Endometrium (tissue), 2 donors: ENCODE measurements at regions not wholly inside any gene's neighbourhood (a gene's known extent, or its start where the extent isn't known, plus 50 kb on each side); places are given as distances from the start of the nearest gene placed in this dataset.
"Not testable (repeated sequence)": the region's sequence is repeated elsewhere in the genome, so short reads cannot be mapped to it uniquely, and the experiment has no call there.

ENCODE experiments used
- FAIRE-seq: peaks from 2 replicates; lab custom pipeline; 2012; peaks lifted over from hg19 to GRCh38; lab: Jason Lieb, UNC
- donor health status: control.
- donor health status: control.

DNA sequence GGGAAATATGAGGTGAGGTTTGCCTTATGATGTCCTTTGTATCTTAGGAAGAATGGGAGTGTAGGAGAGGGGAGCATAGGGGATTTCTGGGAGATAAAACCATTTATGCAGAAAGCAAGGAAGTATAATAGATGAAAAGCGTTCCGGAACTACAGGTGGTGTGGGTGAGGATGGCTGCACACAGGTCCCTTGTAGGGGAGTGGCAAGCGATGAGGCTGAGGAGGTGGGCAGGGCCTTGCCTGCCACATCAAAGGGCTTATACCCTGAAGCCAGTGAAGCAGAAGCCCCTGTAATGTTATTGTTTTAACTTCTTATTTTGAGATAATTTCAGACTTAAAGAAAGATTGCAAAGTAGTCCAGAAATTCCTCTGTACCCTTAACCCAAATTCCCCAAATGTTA, 107.3 kb upstream of the IKBKE start:
- FAIRE-seq: not testable (repeated sequence)

DNA sequence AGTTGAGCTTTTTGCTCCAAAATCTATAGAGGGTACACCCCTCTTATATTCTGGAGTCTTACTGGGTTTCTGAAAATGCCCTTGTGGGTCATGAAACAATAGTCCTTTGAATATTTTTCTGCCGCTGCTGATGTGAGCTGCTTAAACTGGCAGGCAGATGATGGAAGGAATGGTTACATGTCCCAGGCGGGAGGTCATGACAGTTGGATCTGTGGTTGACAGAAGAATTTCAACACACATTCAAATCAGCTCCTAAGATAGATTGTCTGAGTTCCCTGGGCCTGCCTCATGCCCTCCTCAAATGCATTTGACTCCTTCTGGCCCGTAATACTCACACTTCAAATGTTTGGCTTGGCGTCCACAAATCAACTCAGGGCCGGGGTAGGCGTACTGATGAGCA, 105.0 kb upstream of the IKBKE start:
- not testable (repeated sequence) for FAIRE-seq

DNA sequence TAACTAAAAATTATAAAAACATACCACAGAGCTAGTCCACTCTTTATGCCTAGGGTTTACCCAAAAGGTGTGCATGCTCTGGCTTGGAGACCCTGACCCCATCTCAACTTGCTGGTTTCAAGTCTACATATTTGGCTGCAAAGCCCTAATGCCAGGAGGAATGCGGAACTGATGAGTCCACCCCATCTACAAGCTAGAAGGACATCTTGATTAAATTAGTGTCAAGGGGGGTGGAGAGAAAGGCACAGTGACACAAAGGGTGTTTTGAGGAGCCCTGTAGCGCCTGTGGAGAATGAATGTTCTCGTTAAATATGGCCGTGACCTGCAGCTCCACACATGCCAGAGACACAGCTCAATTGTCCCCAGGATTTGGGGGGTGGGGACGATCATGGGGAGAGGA, 104.1 kb upstream of the IKBKE start:
- FAIRE-seq: not testable (repeated sequence)

DNA sequence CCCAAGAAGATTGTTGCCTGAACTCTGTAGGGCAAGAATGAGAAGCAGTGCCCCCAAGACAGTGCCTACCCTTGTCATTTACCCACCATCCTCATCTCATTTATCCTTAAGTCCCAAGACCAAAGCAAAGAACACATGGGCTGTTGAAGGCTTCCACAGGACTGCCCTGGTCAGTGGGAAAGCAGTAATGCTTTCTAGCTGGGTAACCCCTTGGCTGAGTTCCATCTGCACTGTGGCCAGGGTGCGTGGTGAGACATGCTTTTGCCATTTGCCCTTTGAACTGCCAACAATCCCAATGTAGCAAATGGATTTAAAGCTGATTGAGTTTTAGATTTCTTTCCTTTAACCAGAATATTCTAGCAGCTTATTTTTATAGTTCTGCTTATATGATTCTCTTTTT, 103.5 kb upstream of the IKBKE start:
- FAIRE-seq: not testable (repeated sequence)

DNA sequence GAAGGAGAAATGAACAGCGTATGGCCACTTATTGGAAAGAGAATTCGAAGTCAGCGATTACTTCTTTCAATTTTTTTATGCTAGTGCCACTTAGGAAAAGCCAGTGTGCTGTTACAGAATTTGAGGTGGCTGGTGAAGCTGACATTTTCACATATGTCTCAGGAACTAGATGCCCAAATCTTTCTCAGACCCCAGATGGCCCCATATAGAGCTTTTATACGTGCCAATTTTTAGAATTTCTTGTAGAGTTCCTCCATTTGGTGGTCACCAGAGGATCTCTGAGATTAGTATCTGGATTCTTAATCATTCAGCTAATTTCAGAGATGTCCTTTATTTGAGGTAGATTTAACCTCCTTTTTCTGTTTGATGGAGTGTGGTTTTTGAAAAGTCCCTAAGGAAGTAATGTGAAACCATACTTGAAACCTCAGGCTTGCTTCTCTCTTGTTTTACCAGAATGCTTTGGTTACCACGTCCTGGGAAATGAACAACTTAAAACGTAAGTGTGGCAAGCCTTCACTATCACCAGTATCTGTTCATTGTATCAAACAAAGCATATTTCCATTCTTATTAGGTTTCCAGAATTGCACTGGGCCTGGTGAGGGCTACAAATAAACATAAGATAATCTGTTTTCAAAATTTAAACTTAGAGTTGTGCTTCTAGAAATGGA, 102.2 kb upstream of the IKBKE start:
- not testable (repeated sequence) for FAIRE-seq

DNA sequence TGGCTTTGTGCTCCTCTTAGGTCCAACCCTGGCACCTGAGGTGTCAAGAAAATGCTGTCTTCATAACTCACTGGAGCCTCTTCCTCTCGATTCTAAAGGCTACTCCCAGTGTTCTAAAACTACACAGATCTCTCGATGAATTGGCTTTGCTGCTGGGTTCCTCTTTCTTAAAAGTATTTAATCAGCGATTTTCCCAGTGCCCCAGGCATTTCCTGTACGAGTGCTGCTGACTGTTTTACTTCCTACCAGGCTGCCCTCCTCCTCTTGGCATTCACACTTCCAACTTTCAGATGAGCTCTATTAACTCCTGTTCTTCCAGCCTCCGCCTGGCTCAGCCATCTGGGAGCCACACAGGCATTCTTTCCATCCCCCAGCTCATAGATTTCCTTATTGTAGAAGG, 95.6 kb upstream of the IKBKE start:
- FAIRE-seq: not testable (repeated sequence)

DNA sequence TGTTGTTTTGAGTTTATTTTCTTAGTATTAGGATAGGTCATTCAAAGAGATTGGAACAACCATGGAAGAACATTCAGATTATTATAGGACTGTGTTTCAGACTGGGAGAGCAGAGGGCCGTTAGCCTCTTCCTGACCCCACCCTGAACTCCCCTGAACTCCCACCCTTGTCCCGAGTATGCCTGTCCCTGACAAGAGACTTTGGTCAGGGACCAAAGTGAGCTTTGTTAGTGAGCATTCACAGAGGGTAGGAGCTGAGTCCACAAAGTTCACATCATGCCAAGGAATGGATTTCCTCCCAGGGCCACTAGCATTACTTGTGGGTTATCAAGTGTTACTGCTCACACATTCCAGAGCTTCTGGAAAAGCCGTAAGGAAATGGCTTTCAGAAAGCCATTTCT, 94.7 kb upstream of the IKBKE start:
- FAIRE-seq: not testable (repeated sequence)

DNA sequence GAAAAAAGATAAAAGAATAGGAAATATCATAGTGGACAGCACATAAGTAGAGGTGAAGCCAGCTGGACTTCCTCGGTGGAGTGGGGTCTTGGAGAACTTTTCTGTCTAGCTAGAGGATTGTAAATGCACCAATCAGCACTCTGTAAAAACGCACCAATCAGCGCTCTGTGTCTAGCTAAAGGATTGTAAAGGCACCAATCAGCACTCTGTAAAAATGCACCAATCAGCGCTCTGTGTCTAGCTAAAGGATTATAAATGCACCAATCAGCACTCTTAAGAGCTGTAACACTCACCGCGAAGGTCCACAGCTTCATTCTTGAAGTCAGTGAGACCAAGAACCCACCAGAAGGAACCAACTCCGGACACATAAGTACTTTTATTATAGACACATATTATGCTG, 91.8 kb upstream of the IKBKE start:
- FAIRE-seq: not testable (repeated sequence)

DNA sequence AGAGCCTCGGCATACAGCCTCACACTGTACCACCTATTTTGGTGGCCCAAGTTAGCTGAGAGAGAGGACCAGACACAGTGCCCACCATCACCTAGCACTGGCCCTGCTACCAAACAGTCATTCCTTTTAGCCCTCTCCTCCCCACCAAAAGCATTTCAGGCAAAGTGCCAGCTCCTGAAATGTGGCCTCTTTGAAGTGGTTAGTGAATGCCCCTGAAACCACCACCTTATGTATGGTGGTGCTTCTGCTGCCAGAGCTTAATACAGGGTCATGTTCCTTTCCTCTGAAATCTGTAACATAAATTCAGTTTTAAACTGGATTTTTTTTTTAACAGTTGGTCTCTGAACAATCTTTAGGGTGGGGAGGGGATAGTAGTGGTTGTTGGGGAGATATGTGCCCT, 91.0 kb upstream of the IKBKE start:
- not testable (repeated sequence) for FAIRE-seq

DNA sequence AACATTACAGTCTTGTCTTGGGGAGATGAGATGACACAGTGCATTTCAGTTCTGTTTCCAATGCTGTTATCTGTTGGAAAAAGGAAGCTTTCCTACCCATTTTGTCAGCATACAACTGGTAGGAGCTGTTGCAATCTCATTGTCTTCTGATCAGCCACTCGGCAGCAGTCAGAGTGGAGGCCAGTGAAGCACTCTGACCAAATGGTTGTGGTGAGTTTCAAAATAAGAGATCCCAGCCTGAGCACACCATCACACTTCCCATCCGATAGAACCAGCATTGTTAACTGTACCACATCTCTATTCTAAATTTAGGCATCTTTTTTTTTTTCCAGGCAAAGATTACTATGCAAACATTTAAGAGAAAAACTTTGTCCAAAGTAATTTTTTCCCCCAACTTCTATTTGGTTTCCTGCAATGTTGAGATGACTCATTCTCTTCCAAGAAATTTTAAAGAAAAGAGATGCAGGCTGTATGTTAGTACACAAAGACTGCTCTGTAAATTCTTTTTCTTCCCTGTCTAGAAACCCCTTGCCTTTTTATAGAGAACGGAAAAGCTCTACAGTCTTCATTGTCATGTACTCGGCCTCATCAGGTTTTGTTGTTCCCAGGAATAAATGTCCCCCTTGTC, 90.0 kb upstream of the IKBKE start:
- not testable (repeated sequence) for FAIRE-seq

DNA sequence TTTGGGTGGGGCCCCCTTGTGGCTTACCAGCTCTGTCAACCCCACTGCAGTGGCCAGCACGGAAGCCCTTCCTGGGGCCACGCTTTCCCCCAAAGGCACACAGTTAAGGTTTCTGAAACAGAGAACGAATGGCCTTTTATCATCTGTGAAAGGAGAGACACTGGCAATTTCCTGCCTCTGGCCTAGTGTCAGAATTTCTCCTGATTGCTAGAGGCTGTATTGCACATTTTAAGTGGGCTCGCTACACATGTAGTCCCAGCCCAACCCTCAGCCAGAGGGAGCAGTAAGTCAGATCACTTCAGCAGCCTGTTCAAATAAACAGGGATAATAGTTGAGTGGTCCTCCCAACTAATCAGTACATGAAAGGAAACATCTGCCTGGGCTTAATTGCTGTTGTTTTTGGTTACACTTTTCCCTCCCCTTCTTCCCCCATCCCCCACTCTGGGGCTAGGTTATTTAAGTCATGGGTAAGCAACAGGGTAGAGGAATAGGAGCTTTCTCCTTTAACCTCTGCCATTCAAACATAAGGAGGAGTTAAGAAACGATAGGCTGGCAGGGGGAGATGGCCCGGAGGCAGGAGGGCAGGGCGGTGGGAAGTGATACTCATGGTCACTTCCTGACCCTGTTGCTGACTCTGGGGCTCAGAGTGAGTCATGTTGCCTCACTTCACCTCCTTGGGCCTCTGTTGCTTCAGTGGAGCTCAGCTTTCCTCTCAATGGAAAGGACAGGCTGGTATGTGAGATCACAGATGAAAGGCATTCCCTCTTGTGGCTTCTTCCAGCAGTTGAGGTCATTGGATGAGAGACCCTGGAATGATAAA, 89.3 kb upstream of the IKBKE start:
- not testable (repeated sequence) for FAIRE-seq

DNA sequence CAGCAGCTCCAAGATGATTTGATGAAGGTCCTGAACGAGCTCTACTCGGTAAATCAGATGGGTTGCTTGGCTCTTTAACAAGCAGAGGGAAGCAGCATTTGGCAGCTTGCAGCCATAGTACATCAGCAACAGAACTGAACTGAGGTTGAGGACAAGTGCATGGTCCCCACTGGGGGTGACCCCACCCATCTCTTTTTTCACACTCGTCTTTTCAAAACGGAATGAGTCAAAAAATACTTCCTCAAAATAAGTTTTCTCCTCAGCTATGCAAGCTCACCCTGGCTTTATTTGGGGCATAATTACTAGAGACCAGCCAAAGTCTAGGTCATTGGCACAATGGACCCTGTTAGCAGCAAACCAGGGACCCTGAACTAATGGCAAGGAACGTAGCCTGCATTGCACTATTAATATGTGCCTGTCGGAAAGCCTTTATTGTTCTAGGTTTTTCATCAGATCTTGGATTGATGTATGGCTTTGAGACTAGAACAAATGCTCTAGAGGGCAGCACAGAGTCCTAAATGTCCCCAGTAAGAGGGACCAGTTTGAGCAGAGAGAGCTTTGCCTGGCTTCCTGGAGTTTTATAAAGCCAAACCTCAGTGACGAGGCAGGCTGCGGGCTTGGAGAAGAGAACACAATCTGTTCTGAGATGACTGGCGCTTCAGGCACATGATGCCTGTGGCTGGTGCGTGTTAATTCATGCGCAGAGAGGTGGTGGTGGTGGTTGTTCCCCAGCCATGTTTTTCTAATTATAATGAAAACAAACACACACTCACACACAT, 86.1 kb upstream of the IKBKE start:
- FAIRE-seq: not testable (repeated sequence)

DNA sequence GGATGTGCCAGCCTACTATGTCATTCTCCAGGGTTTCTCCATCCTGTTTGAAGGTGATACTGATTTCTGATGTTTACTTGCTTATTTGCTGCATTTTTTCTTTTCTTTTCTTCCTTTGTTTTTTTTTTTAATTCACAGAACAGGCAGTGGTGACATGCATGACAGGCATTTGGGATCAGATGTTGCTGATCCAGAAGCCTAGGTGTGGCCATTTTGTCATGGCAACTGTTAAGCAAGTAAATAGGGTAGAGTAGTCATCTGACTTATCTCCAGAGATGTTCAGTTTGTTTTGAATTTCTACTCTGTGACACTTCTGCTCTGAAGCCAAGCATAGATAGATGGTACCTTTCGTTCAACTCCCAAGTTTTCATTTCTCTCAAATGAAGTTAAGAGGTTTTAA, 85.4 kb upstream of the IKBKE start:
- FAIRE-seq: not testable (repeated sequence)

DNA sequence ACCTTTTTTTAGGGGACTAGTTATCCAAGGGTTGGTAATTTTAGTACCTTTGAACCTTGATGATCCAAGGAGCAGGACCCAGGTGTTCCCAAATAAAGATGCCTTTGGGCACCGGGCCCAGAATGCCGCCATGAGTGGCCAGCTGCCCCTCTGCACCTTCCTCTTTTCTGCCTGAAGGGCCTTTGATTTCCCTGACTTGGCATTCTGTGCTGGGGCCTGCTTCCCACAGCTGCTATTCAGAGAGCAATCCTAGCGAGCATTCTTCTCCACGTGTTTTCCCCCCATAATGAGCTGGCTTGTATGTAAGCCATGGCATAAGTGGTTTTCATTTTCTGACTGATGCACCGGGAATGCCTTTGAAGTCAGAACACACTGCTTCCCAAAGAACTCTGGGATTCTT, 82.6 kb upstream of the IKBKE start:
- FAIRE-seq: not testable (repeated sequence)

DNA sequence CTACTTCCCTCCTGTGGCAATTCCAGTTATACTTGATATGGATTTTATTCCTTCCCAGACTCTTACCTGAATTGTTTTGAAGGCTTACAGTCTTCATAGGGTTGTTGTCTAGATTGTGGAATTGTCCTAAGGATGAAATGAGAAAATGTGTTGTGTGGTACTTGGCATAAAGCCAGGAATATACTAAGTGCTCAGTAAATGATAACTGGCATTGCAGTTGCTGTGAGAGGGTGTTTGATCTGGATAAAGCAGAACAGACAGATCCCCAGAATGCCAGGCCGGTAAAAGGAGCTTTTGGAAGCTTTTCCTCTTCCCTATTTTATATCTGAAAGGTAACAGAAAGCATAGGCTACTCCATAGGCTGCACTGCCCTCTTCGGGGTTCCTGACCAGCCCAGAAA, 78.4 kb upstream of the IKBKE start:
- FAIRE-seq: not testable (repeated sequence)

DNA sequence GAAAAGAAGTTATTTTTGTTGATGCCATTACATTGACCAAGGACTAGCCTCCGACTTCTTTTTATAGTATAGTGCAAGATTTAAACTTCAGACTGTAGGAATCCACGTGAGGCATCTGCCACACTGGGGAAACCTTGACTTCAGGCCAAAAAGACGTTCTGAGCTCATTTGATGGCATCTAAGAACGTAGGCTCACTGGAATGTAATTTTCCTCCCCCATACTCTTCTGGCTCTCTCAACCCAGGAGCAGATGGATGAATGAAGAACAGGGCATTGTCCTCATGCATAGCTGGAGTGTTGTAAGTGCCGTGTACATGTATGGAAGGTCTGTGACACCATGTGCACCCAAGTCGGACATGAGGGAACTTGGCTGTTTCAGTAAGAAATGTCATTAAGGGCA, 72.8 kb upstream of the IKBKE start:
- not testable (repeated sequence) for FAIRE-seq

DNA sequence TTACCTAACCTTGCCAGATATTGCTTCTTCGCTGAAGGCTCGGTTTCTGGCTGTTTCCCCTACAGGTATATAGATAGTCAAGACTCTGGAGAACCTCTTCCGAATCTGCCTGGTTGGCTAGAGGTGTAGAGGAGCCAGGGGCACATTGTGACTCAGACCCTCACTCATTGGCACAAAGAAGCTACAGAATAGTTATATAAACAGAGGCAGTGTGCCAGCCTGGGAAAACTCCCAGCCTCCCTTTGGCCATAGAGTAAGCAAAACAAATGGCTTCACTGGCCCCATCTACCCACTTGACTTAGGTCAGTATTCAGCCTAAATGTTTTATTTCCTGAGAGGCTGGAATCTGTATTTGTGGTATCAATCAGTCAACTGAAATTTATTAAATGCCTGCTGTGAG, 72.0 kb upstream of the IKBKE start:
- not testable (repeated sequence) for FAIRE-seq

DNA sequence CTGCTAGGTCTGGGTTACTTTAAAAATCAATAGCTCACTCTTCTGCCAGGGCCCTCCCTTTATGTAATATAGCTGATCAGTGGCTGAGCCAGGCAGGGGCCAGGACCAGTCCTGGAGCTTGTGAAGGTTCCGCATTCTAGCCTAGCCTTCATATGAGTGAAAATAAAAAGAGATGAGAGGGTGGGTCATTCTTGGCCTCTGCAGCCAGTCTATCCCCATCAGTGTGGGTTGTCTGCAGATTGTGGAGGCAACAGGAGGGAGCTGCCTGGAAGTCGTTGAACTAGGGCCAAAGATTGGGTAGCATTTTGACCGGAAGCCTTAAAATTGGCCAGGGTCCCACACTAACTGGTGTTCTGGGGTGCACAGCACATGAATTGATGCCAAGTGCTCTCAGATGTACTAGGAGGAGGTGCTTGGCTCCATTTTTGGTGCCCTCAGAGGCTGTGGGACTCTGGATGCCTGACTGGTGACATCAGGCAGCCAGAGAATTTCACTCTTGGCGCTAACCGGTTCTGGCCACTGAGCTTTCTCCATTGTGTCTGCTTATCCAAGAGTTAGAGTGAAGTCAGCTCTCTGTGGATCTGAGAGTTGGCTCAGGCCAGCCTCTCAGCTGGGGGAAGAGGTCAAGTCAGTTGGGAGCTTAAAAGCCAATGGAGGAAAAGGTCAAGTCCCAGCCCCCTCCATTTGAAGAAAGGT, 66.5 kb upstream of the IKBKE start:
- FAIRE-seq: not testable (repeated sequence)

DNA sequence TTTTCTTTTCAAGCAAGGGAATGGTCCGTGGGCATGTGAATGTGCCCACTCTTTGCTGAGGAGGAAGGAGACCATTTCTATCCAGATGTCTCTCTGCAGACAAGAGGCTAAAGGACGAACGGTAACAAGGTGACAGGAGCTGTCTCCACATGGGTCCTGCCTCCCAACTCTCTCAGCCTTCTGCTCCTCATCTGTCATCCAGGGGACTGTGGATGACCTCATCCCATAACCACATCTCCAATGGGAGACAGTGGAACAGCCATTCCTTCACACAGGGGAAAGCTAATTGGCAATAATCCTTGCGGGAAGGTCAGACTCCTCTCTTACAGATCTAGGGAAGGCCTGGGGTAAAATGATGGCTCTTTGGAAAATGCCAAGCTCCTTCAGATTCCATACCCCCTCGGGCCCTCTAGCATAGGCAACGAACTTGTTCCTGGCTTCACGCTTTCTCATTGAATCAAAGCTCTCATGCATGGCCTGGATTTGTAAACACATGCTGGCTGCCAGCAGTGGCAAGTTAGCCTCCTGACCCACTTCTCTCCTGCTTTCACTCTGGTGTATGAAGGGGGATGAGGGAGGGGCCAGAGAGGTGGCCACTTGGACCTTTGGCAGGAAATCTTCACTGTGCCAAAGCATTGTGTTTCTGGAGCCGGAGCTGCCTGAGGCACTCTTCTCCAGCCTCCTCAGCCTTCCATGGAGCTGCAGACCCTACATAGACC, 65.8 kb upstream of the IKBKE start:
- FAIRE-seq: not testable (repeated sequence)

DNA sequence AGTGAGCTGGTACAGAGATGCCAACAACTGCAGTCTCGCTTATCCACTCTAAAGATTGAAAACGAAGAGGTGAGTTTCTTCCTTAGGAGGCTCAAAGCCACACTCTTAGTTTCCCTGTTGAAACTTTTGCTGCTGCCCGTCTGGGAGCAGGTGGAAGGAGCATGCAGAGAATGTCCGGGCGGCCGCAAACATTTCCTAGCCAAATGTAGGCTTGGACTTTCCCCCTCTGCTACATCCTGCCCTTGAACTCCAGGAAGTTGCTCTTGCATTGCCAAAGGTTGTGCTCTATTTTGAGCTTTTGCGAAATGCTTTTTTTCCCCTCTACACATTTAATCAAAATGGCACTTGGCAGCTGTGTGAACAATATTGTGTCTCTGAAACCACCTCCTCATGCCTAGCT, 65.0 kb upstream of the IKBKE start:
- FAIRE-seq: not testable (repeated sequence)
